NCI-H748 (cell line): ENCODE measurements at regions not wholly inside any gene's neighbourhood (a gene's known extent, or its start where the extent isn't known, plus 50 kb on each side); places are given as distances from the start of the nearest gene placed in this dataset.

Experiments used
- DNase-seq: peaks from one replicate; lab custom pipeline; 2025; ENCODE audit not compliant: unreplicated experiment; lab: John Stamatoyannopoulos, UW

- no peak for DNase-seq
Measured at GRCh38 chr3:187927565-187927964, 182.3 kb upstream of the BCL6 start.

GRCh38 chr3:187929112-187929816 lies 184.0 kb upstream of the BCL6 start:
- DNase-seq = no peak

DNA sequence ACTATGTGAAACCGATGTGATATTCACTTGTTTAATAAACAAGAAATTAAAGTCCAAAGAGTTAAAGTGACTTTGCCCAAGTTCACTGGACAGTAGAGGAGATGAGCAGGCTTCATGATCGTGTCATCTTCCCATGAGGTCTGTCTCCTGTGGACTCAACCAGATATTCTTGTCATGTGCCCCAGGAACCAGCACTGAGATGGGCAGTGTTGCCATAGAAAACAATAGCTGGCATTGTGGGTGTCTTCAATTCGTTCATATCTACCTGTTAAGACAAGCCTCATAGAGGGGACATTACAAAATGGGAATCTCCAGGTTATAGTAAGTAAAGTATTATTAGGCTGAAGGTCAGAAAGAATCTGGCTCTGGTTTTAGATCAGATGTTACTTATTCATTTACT lies 184.8 kb upstream of the BCL6 start:
- DNase-seq = no peak

GRCh38 chr3:187931101-187931500 lies 185.8 kb upstream of the BCL6 start:
- no peak for DNase-seq

- no peak for DNase-seq
Measured at GRCh38 chr3:187931770-187932278, 186.6 kb upstream of the BCL6 start.

DNA sequence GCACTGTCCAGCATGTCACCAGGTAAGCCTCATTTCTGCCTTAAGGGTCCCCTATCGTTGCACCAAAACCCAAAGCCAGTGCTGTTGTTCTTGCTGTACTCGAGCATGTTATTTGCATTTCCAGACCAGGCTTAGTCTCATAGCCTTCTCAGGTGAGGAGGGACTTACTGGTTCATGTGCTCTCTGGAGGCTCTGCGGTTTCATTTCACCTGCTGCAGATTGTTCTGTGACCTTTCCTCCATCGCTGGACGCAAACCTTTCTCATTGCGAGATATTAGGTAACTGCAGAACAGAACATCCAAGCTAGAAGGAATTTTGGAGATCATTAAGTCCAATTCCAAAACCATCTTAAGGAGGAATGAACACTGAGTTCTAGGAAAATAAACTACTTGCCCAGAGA lies 187.3 kb upstream of the BCL6 start:
- no peak for DNase-seq

DNA sequence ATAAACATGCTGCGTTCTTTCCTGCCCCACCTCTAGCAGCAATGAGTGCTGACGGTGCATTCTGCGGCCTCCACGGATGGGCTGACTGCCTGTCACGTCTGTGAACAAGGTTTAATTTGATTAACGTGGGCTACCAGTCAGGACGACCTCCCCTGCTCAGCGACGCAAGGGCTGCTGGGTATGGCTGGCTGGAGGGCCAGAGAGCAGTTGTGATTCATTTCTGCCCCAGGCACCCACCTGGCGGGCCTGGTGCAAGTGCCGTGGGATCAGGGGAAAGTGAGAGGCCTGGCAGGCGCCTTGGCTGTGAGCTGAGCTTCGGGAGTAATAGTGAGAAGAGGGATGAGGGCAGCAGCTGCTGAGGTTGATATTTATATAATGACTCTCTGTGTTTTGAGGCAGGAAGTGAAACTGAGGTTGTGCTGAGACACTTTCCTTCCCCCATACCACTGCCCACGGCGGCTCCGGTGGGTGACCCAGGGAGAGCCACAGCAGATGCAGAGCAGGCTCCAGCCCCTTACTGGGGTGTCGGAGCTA lies 190.4 kb upstream of the BCL6 start:
- DNase-seq = no peak

GRCh38 chr3:187936676-187937075 lies 191.4 kb upstream of the BCL6 start:
- no peak for DNase-seq

- no peak for DNase-seq
Measured at GRCh38 chr3:187939891-187940290, 194.6 kb upstream of the BCL6 start.

DNA sequence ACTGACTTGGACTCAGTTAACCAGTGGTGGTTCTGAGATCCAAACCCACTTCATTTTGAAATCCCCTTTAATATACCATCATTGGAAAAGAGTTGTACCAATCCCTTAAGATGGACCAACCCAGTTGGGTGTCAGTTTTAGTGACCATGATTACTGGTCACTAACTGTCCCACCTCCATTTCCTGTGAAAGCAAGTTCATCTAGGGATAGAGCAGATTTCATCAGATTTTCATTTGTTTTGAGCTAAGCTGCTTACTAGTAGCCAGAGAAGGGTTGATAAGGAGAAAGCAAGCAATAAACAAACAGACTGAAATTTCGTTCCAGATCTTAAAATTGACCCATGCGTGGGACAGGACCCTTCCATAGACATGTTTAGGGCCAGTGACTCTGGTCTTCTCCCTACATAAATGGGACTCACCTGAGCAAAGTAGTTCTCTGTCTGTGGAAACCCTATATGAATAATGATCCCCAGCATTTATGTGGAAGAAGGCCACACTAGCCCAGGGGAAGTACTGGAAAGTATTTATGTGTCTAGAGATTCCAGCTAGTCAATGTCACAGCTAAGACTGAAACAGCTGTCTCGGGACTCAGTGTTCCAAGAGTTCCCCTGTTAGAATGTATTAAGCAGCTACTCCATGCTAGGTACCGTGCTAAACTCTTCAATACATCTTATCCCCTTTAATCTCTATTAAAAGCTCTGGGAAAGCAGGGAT lies 196.0 kb upstream of the BCL6 start:
- DNase-seq = no peak

- no peak for DNase-seq
Measured at GRCh38 chr3:187941848-187942194, 196.6 kb upstream of the BCL6 start.

- no peak for DNase-seq
Measured at GRCh38 chr3:187942658-187943241, 197.5 kb upstream of the BCL6 start.

- DNase-seq = peak; percentile 2
Measured at GRCh38 chr3:187943677-187944389, 198.6 kb upstream of the BCL6 start.

GRCh38 chr3:187944390-187945179 lies 199.3 kb upstream of the BCL6 start:
- no peak for DNase-seq

- DNase-seq = no peak
Measured at GRCh38 chr3:187945374-187945773, 200.1 kb upstream of the BCL6 start.

DNA sequence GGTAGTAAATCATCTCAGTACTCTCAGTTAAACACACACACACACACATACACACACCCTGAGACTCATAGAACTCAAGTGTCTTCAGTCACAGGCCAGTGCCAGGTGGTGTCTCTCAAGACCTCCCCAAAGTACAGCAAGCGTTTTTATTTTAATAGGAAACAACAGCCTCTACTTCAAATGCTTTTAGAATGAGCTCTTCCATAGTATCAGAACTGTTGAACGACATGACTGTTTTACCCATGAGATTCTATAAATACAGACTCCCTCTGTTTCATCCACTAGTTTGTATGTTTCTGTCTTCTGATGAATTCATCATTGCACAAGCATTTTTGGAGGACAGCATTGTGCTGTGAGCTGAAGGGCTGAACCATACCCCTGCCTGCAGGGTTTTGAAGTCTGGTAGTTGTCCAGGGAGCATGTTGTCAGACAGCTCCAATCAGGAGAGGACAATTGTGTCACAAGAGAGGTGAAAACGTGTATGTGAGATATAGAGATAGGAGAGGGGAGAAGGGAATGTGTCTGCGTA lies 201.0 kb upstream of the BCL6 start:
- DNase-seq = peak; percentile 0

- no peak for DNase-seq
Measured at GRCh38 chr3:187946981-187947380, 201.7 kb upstream of the BCL6 start.

GRCh38 chr3:187947927-187948682 lies 202.8 kb upstream of the BCL6 start:
- no peak for DNase-seq

- DNase-seq = no peak
Measured at GRCh38 chr3:187949093-187949820, 204.0 kb upstream of the BCL6 start.
